HG03460 (cell line): ENCODE measurements at regions not wholly inside any gene's neighbourhood (a gene's known extent, or its start where the extent isn't known, plus 50 kb on each side); places are given as distances from the start of the nearest gene placed in this dataset.

Experiments
- ATAC-seq: cut with Tn5 transposase; IDR thresholded peaks from one replicate; pipeline ENCODE4 v1.9.1; 2021; ENCODE audit not compliant: unreplicated experiment

- no peak for ATAC-seq
Measured at GRCh38 chr13:107361666-107362065, 793.7 kb upstream of the ARGLU1 start.

GRCh38 chr13:107360010-107360409, 792.1 kb upstream of the ARGLU1 start:
- no peak for ATAC-seq

GRCh38 chr13:107358866-107359265, 790.9 kb upstream of the ARGLU1 start:
- ATAC-seq, result no peak

GRCh38 chr13:107351305-107351704, 783.4 kb upstream of the ARGLU1 start:
- no peak for ATAC-seq

GRCh38 chr13:107348925-107349324, 781.0 kb upstream of the ARGLU1 start:
- no peak for ATAC-seq

- no peak for ATAC-seq
Measured at GRCh38 chr13:107348471-107348870, 780.5 kb upstream of the ARGLU1 start.

GRCh38 chr13:107347641-107348369, 779.9 kb upstream of the ARGLU1 start:
- no peak for ATAC-seq

GRCh38 chr13:107342747-107343146, 774.8 kb upstream of the ARGLU1 start:
- ATAC-seq, result no peak

GRCh38 chr13:107339209-107339608, 771.3 kb upstream of the ARGLU1 start:
- ATAC-seq, result no peak

- no peak for ATAC-seq
Measured at GRCh38 chr13:107332188-107332587, 764.3 kb upstream of the ARGLU1 start.

GRCh38 chr13:107331359-107331758, 763.4 kb upstream of the ARGLU1 start:
- ATAC-seq, result no peak

GRCh38 chr13:107330484-107330883, 762.5 kb upstream of the ARGLU1 start:
- ATAC-seq, result no peak

GRCh38 chr13:107329991-107330390, 762.1 kb upstream of the ARGLU1 start:
- ATAC-seq, result no peak

GRCh38 chr13:107324416-107325204, 756.7 kb upstream of the ARGLU1 start:
- ATAC-seq, result no peak

GRCh38 chr13:107322228-107322627, 754.3 kb upstream of the ARGLU1 start:
- ATAC-seq, result no peak

GRCh38 chr13:107305178-107305577, 737.2 kb upstream of the ARGLU1 start:
- ATAC-seq, result no peak

- no peak for ATAC-seq
Measured at GRCh38 chr13:107301724-107302374, 733.9 kb upstream of the ARGLU1 start.

GRCh38 chr13:107299717-107300116, 731.8 kb upstream of the ARGLU1 start:
- no peak for ATAC-seq

GRCh38 chr13:107296804-107297203, 728.9 kb upstream of the ARGLU1 start:
- no peak for ATAC-seq

GRCh38 chr13:107295416-107296140, 727.6 kb upstream of the ARGLU1 start:
- no peak for ATAC-seq

GRCh38 chr13:107293924-107294323, 726.0 kb upstream of the ARGLU1 start:
- ATAC-seq, result no peak
